ENCODE measurements at regions not wholly inside any gene's neighbourhood (a gene's known extent, or its start where the extent isn't known, plus 50 kb on each side); places are given as distances from the start of the nearest gene placed in this dataset.
"Not testable (repeated sequence)": the region's sequence is repeated elsewhere in the genome, so short reads cannot be mapped to it uniquely, and the experiment has no call there.

- DNase-seq, result not testable (repeated sequence)
Observed at GRCh38 chr16:18263046-18263445, 73.5 kb downstream of the NPIPA8 start.

- DNase-seq, result not testable (repeated sequence)
Observed at GRCh38 chr16:18261848-18262247, 74.7 kb downstream of the NPIPA8 start.

GRCh38 chr16:18259496-18260176, 76.9 kb downstream of the NPIPA8 start:
- not testable (repeated sequence) for DNase-seq

GRCh38 chr16:18252943-18253342, 83.6 kb downstream of the NPIPA8 start:
- not testable (repeated sequence) for DNase-seq

- DNase-seq, result not testable (repeated sequence)
Observed at GRCh38 chr16:18230505-18230904, 106.0 kb downstream of the NPIPA8 start.

- DNase-seq, result not testable (repeated sequence)
Observed at GRCh38 chr16:18222054-18223009, 114.2 kb downstream of the NPIPA8 start.

- not testable (repeated sequence) for DNase-seq
Observed at GRCh38 chr16:18217741-18218140, 118.8 kb downstream of the NPIPA8 start.

- not testable (repeated sequence) for DNase-seq
Observed at GRCh38 chr16:18216814-18217213, 119.7 kb downstream of the NPIPA8 start.

GRCh38 chr16:18213810-18214209, 122.7 kb downstream of the NPIPA8 start:
- DNase-seq, result not testable (repeated sequence)

GRCh38 chr16:18211505-18211904, 125.0 kb downstream of the NPIPA8 start:
- DNase-seq, result not testable (repeated sequence)

- not testable (repeated sequence) for DNase-seq
Observed at GRCh38 chr16:18204786-18205185, 131.8 kb downstream of the NPIPA8 start.

GRCh38 chr16:18204309-18204708, 132.2 kb downstream of the NPIPA8 start:
- DNase-seq, result not testable (repeated sequence)

- DNase-seq, result not testable (repeated sequence)
Observed at GRCh38 chr16:18201511-18201910, 135.0 kb downstream of the NPIPA8 start.

- not testable (repeated sequence) for DNase-seq
Observed at GRCh38 chr16:18192389-18192788, 144.1 kb downstream of the NPIPA8 start.

- not testable (repeated sequence) for DNase-seq
Observed at GRCh38 chr16:18190179-18190578, 146.4 kb downstream of the NPIPA8 start.

GRCh38 chr16:18184755-18185154, 151.8 kb downstream of the NPIPA8 start:
- not testable (repeated sequence) for DNase-seq

- DNase-seq, result not testable (repeated sequence)
Observed at GRCh38 chr16:18181028-18181427, 155.5 kb downstream of the NPIPA8 start.

GRCh38 chr16:18173945-18174497, 162.5 kb downstream of the NPIPA8 start:
- not testable (repeated sequence) for DNase-seq

GRCh38 chr16:18162293-18162692, 174.2 kb downstream of the NPIPA8 start:
- not testable (repeated sequence) for DNase-seq

GRCh38 chr16:18161224-18161623, 175.3 kb downstream of the NPIPA8 start:
- not testable (repeated sequence) for DNase-seq

GRCh38 chr16:18159185-18159584, 177.4 kb downstream of the NPIPA8 start:
- not testable (repeated sequence) for DNase-seq

- DNase-seq, result not testable (repeated sequence)
Observed at GRCh38 chr16:18157854-18158253, 178.7 kb downstream of the NPIPA8 start.
